NCI-H446 (cell line): ENCODE measurements at regions not wholly inside any gene's neighbourhood (a gene's known extent, or its start where the extent isn't known, plus 50 kb on each side); places are given as distances from the start of the nearest gene placed in this dataset.
"Not testable (repeated sequence)": the region's sequence is repeated elsewhere in the genome, so short reads cannot be mapped to it uniquely, and the experiment has no call there.

Experiments used
- DNase-seq, 2 experiments: peaks; one replicate each; lab custom pipeline; 2025; lab: John Stamatoyannopoulos, UW

DNA sequence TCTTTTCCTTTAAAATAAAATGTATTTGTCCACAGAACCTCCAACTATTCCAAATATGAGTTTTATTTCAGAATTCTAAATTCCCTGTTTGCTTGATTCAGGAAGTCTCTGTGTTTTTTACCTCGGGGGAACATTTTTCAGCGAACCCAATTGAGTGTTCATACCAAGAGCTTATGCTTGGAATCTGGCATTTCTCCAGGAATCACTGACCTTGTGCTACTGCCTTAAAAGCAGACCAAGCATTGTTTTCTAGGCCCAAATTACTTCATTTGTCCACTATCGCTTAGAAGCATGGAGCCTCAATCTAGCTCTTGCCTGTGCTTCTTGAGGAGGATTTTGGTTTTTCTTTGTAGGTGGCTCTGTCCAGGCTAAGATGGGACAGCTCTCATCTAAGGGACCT, 59.4 kb downstream of the EBLN1 start:
- no peak for DNase-seq

DNA sequence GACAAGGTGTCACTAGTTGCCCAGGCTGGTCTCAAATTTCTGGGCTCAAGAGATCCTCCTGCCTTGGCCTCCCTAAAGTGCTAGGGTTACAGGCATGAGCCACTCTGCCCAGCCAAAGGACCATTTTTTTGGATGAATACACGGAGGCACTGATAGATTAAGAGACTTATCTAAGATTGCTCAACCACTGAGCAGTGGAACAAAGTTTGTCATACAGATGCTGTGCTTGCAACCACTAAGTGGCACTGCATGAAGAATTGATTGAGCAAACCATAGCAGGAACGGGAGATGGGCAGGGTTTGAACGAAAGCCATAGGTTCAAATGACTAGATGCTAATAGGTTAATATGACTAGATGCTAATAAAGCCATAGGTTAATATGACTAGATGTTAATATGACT, 61.1 kb downstream of the EBLN1 start:
- no peak for DNase-seq

DNA sequence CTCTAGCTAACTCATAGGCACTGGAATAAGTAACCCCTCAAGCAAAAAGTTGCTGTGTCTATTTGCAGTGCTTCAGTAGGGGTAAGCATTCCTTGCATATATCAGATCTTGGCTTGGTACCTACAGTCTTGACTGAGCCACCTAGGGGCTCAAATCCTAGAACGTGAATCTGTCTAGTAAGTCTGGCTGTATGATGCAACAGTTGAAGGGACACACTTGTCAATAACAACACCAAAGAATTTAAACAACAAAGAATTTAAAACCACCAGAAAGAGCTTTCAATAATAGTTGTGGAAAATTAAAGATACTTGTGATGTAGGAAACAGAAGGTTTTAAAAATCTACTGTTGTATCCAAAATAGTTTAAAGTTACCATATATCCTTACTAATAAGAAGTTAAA, 65.4 kb downstream of the EBLN1 start:
- DNase-seq = no peak

DNA sequence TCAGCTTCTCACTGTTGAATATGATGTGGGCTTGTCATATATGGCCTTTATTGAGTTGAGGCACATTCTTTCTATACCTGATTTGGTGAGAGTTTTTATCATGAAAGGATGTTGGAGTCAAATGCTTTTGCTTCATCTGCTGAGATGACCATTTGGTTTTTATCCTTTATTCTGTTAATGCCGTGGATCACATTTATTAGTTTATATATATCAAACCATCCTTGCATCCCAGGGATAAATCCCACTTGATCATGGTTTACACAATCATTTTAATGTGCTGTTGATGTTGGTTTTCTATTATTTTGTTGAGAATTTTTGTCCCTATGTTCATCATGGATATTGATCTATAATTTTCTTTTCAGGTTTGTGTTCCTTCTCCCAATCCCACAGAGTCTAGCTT, 67.0 kb downstream of the EBLN1 start:
- DNase-seq = no peak

DNA sequence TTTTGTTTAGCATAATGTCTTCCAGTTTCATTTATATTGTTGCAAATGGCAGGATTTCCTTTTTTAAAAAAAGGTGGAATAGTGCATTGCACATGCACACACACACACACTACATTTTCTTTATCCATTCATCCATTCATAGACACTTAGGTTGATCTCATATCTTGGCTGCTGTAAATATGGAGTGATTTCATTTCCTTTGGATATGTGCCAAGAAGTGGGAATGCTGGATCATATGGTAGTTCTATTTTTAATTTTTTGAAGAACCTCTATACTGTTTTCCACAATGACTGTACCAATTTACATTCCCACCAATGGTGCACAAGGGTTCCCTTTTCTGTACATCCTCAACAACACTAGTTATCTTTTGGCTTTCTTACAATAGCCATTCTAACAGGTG, 68.9 kb downstream of the EBLN1 start:
- DNase-seq = peak; percentile 5 to 42

DNA sequence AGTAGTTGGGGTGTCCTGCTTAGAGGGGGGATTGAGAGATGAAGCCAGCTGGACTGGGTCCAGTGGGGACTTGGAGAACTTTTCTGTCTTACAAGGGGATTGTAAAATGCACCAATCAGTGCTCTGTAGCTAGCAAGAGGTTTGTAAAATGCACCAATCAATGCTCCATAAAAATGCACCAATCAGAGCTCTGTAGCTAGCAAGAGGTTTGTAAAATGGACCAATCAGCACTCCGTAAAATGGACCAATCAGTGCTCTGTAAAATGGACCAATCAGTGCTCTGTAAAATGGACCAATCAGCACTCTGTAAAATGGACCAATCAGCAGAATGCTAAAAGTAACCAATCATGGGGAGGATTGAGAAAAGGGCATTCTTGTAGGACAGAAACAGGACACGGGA, 71.9 kb downstream of the EBLN1 start:
- not testable (repeated sequence) for DNase-seq

DNA sequence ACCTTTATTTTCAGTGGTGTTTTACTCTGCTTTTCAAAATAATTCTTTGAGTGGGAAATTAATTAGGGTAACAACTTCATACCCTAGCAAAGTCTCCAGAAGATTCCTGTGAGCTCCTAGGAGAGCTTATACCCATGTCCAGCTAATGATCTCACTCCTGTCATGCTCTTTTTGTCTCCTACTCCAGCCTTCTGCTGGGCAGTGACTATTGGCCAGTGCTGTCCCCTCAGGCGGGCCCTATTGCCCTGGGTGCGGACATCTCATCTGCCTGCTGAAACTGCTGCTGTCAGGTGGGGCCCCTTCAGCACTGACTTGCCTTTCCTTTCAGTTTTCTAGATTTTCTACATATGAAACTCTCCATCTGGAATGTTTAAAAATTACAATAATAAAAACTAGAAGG, 80.3 kb downstream of the EBLN1 start:
- DNase-seq = no peak

DNA sequence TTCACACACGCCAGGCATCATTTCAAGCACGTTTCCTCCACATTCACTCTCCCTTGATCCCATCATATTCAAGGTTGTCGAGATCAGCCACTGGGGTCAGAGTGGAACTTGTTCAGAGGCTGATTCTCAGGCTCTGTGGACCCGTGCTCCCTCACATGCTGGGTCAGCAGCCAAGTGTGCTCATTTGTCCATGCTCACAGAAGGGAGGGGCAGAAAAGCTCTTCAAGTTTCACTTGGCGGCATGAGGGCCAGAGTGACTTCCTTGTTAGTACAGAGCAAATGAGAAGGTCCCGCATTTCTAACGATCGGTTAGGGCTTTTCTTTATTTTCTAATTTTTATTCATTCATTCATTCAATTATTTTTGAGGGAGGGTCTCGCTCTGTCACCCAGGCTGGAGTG, 82.2 kb downstream of the EBLN1 start:
- DNase-seq = no peak

DNA sequence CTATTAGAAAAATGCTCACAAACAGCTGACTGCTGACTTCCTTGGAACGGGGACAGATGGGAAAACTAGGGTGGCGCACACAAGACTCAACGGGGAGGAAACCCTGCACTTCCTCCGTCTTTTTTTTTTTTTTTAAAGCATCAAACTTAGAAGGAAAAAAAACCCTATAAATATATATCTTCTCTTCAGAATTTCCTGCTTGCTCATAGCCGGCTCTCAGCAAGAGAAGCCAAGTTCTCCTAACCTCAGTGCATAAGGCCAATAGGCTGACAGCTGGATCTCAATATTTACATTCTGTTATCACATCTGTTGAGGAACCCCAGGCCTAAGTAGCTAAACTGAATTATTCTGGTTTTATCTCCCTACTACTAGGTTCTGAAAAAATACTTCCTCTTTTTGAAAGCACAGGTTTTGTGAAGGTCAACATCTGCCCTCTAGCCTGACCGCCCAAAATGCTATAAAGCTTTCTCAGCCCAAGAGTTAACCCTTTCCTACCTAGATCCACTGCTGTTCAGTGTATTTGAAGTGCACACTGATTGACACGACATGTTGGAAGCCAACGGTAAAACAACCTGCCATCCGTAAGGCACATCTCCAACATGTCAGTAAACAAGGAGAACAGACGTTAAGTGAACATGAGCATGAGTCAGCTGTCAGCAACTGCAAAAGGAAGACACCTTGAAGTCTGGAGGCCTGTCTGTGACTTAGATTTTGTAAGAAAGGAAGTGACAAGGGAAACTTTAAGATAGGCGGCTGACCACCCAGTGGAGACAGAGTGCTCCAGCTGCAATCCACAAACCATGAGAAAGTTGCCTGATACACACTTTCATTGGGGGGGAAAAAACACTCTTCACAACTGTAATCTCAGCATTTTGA, 83.8 kb downstream of the EBLN1 start:
- DNase-seq = no peak

DNA sequence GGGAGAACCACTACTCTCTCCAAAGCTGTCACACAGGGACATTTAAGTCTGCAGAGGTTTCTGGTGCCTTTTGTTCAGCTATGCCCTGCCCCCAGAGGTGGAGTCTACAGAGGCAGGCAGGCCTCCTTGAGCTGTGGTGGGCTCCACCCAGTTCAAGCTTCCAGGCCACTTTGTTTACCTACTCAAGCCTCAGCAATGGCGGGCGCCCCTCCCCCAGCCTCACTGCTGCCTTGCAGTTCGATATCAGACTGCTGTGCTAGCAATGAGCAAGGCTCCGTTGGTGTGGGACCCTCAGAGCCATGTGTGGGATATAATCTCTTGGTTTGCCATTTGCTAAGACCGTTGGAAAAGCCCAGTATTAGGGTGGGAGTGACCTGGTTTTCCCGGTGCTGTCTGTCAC, 87.0 kb downstream of the EBLN1 start:
- not testable (repeated sequence) for DNase-seq

DNA sequence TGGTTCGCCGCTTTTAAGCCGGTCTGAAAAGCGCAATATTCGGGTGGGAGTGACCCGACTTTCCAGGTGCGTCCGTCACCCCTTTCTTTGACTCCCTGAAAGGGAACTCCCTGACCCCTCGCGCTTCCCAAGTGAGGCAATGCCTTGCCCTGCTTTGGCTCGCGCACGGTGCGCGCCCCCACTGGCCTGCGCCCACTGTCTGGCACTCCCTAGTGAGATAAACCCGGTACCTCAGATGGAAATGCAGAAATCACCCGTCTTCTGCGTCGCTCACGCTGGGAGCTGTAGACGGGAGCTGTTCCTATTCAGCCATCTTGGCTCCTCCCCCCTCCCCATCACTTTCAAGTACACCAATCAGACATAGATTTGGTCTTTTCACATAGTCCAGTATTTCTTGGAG, 88.2 kb downstream of the EBLN1 start:
- DNase-seq = not testable (repeated sequence)

DNA sequence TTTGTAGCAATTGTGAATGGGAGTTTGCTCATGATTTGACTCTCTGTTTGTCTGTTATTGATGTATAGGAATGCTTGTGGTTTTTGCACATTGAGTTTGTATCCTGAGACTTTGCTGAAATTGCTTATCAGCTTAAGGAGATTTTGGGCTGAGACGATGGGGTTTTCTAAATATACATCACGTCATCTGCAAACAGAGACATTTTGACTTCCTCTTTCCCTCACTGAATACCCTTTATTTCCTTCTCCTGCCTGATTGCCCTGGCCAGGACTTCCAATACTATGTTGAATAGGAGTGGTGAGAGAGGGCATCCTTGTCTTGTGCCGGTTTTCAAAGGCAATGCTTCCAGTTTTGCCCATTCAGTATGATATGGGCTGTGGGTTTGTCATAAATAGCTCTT, 96.6 kb downstream of the EBLN1 start:
- not testable (repeated sequence) for DNase-seq

DNA sequence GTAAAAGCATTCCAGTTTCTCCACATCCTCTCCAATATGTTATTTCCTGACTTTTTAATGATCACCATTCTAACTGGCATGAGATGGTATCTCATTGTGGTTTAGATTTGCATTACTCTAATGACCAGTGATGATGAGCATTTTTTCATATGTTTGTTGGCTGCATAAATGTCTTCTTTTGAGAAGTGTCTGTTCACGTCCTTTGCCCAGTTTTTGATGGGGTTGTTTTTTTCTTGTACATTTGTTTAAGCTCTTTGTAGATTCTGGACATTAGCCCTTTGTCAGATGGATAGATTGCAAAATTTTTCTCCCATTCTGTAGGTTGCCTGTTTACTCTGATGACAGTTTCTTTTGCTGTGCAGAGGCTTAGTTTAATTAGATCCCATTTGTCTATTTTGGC, 97.7 kb downstream of the EBLN1 start:
- not testable (repeated sequence) for DNase-seq

DNA sequence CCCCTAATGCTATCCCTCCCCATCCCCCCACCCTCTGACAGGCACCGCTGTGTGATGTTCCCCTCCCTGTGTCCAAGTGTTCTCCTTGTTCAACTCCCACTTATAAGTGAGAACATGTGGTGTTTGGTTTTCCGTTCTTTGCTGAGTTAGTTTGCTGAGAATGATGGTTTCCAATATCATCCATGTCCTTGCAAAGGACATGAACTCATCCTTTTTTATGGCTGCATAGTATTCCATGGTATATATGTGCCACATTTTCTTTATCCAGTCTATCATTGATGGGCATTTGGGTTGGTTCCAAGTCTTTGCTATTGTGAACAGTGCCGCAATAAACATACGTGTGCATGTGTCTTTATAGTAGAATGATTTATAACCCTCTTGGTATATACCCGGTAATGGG, 98.2 kb downstream of the EBLN1 start:
- DNase-seq = not testable (repeated sequence)

DNA sequence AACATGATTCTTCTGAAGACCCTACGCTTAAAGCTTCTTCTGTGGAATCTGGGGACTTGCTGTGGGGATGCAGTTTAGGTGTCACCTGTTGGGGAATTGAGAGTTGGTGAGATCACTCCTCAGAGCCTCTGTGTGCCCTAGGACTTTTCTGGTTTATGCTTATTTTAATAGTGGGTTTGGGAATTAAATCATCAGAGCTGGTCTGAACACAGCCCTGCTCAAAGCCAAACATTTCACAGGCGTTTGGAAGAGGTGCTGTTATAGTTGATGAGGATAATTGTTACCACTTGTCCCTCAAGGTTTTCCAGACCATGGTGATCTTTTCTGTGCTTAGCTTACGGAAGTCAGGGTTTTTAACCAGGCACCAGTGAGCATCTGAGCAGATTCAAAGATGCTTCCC, 106.1 kb downstream of the EBLN1 start:
- DNase-seq = no peak

DNA sequence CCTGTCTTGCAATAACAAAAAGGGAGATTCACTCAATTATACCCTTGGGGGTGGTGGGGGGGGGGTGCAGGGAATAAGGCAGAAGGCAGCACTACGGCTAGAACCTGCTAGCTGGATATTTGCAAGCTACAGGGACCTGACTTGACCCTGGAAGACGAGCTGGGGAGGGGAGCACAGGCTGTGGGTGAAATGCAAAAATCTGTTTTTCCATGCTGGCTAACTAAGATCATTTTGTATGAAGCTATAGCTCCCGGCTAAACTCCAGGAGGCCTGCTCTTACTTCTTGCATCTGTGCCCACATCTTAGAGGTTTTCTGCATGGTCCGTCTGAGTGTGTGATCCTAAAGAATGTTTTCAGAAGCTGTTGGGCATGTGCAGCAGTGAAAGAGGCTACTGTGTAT, 106.6 kb downstream of the EBLN1 start:
- DNase-seq = no peak

DNA sequence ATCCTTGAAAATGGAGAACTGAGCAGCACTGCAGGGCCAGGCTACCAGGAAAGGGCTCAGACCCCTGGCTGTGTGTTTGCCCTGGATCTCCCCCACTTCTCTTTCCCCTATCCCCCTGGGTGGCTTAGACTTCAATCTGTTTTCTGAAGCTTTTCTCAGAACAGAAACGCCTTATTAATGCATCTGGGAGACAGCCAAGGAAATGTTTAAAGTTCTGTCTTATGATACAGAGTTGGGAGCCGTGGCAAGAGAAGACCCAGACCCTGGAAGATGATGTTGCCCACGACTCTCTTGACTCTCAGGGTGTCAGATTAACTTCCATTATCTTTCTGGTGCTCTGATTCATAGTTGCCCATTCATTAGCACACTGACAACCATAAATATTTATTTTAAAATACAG, 107.1 kb downstream of the EBLN1 start:
- DNase-seq = no peak

DNA sequence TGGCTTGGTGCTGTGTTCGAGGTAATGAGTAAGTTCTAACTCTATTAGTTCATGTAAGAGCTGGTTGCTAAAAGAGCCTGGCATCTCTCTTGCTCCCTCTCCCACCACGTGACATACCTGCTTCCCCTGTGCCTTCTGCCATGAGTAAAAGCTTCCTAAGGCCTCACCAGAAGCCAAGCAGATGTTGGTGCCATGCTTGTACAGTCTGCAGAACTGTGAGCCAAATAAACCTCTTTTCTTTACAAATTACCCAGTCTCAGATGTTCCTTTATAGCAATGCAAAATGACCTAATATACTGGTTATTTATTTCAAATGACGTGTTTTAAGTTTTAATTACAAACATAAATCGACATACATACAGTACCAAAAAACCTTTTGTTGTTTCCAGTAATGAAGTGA, 101.7 kb upstream of the DNAJC1 start:
- DNase-seq = no peak

DNA sequence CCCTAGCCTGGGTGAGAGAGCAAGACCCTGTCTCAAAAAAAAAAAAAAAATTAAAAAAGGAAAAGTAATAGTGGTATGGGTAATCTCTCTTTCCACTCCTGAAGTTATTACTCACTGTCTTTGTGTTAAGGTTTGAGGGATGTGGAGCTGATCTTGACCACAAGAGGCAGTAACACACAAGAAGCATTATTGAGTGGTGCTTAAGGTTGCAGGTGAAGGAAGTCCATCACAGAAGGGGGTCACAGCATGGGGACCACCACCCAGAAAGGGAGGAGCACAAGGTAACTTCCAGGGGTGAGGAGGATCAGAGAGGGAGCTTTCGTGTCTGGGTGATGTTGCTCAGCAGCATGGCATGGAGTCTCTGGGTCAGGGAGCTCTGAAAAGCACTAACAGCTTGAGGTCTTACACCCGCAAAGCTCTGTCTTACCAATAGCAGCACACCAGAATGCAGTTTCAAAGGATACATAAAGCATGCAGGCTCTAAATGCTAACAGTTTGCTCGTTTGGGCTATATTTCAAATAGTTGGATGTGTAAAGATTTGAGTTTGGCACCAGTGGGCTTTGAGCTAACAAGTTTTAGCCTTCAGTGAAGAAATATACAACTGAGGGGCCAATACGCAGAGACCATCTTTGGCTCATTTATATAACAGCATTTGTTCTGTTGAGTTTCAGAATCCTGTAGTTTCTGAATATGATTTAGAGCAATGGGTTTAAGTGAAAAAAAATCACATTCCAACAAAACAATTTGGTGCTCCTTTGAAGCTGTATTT, 100.4 kb upstream of the DNAJC1 start:
- no peak for DNase-seq

DNA sequence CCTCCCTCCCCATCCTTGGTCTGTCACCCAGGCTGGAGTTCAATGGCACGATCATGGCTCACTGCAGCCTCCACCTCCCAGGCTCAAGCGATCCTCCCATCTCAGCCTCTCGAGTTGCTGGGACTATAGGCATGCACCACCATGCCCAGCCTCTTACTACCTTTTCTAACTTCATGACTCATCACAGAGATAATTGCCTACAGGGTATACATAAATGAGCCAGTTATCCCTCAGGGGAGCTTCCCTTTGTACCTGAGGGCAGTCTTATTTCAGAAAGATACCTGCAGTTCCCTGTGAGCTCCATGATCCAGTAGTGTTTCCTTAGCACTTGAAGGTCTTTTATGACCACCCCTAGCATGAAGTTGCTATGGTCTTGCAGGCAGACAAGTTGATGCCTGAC, 94.2 kb upstream of the DNAJC1 start:
- DNase-seq = no peak

DNA sequence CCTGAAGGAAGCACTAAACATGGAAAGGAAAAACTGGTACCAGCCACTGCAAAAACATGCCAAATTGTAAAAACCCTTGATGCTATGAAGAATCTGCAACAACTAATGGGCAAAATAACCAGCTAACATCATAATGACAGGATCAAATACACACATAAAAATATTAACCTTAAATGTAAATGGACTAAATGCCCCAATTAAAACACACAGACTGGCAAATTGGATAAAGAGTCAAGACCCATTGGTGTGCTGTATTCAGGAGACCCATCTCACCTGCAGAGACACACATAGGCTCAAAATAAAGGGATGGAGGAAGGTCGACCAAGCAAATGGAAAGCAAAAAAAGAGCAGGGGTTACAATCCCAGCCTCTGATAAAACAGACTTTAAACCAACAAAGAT, 87.7 kb upstream of the DNAJC1 start:
- DNase-seq = not testable (repeated sequence)

DNA sequence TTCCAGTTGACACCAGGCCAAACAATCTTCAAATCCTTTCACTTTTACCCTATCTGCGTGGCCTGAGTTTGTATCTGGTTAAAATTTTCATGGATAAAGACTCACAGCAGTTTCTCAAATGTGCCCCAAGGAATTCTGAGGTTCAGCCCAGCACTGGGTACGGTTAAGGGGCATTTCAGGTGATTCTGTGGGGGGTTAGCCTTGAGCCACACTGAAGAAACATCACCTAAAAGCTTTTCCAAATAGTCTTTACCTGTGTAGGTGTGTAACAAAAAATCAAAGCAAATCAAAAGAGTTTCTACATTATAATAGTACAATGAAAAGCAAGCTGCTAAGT, 83.8 kb upstream of the DNAJC1 start:
- no peak for DNase-seq

DNA sequence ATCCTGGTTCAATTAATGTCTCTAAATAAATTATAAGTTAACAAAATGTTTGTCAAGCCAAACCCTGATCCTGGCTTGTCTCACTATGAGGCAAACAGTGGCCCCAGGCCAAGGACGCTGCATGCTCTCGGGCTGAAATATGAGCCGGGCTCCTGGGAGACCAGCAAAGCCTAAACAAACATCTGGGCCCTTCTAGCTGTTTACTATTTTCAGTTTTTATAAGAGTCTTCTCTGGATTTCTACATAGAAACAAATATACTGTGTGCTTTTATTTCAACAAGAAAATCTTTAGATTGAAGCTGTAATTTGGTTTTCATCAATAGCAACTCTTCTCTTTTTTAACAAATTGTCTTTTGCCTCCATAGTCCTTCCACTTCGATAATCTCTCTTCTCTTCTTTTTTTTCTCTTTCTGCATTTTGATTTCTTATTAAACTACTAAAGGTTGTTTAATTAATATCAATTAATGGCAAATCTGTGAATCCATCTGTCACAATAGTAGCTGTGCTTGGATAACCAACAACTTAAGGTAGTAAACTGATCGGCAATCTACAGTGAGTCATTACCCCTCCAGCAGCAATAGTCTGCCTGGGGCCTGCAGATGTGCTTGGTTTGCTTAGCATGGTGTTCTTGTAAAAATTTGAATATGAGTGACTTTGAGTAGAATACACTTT, 83.3 kb upstream of the DNAJC1 start:
- peak; percentile 69 to 79 for DNase-seq
